Hepatocyte (in vitro differentiated cells): ENCODE measurements at regions not wholly inside any gene's neighbourhood (a gene's known extent, or its start where the extent isn't known, plus 50 kb on each side); places are given as distances from the start of the nearest gene placed in this dataset.

ENCODE experiments used
- CTCF ChIP-seq: fragments of 200-600 bp; sonication (generic); IDR thresholded peaks from 2 replicates; pipeline ENCODE4 v1.5.1; 2016; ENCODE audit warnings: antibody characterized with exemption, mild to moderate bottlenecking; ENCODE audit not compliant: poor library complexity
- EZH2 ChIP-seq: fragments of 200-600 bp; sonication (generic); IDR thresholded peaks from 2 replicates; pipeline ENCODE4 v1.6.1; 2016; ENCODE audit warnings: antibody characterized with exemption, mild to moderate bottlenecking, borderline replicate concordance
- EZH2phosphoT487 ChIP-seq: fragments of 200-600 bp; sonication (generic); IDR thresholded peaks from one replicate; pipeline ENCODE4 v1.6.1; 2018; ENCODE audit warnings: antibody characterized with exemption, mild to moderate bottlenecking, low read depth, moderate library complexity; ENCODE audit not compliant: unreplicated experiment, severe bottlenecking

- TF ChIP-seq CTCF (no peak), EZH2phosphoT487 (no peak), EZH2 (no peak)
These were observed 299.6 kb upstream of the FANCL start for GRCh38 chr2:58540681-58541080.
